ENCODE measurements at regions not wholly inside any gene's neighbourhood (a gene's known extent, or its start where the extent isn't known, plus 50 kb on each side); places are given as distances from the start of the nearest gene placed in this dataset.

GRCh38 chr2:20929721-20930120 is 106.8 kb upstream of the LDAH start:
- POLR2A ChIA-PET: no interaction called here
- H3K4me3 ChIP-seq (ENCODE audit: low read depth, low read length): no peak overlapping the region
- H3K27ac ChIP-seq (ENCODE audit: extremely low read depth, low read depth, low read length): no peak overlapping the region
- no peaks in the 10 kb centered on the region for H3K4me1 ChIP-seq (ENCODE audit: control insufficient read depth, insufficient read depth, low read length)
- no peaks in the 10 kb centered on the region for H3K9me3 ChIP-seq (ENCODE audit: control insufficient read depth, insufficient read depth, low read depth, low read length)
- no peak for TF ChIP-seq ZNF548 (tag by site-specific recombination; IDR thresholded peaks at IDR 0.05)
- H3K36me3 ChIP-seq (ENCODE audit: control insufficient read depth in 2 of 2, insufficient read depth in 1 of 2, low read length in 2 of 2): no peaks in the 10 kb centered on the region
- CTCF ChIA-PET: interaction anchor here (1.5 kb wide), 1 partner anchor 30 kb away, joined by 4 read pairs; no protein-coding TSS in a partner anchor

- TF ChIP-seq ZNF112 (tag by site-specific recombination; IDR thresholded peaks at IDR 0.05): no peak
- TF ChIP-seq ZXDB (tag by site-specific recombination; IDR thresholded peaks at IDR 0.05): no peak
- TF ChIP-seq ZNF585B (tag by site-specific recombination; IDR thresholded peaks at IDR 0.05): peak; percentile 92
- TF ChIP-seq ZNF394 (tag by site-specific recombination; IDR thresholded peaks at IDR 0.05; ENCODE audit: borderline replicate concordance): no peak
- TF ChIP-seq ZNF830 (tag by site-specific recombination; IDR thresholded peaks at IDR 0.05; ENCODE audit: low read depth): no peak
- no peak for TF ChIP-seq BCL11B (tag by site-specific recombination; IDR thresholded peaks at IDR 0.05; ENCODE audit: low read depth)
- TF ChIP-seq ZSCAN4 (tag by site-specific recombination; IDR thresholded peaks at IDR 0.05): no peak
- Histone ChIP-seq H3K36me3 (ENCODE audit: control insufficient read depth in 2 of 2, insufficient read depth in 1 of 2, low read length in 2 of 2) (no peaks in the 10 kb centered on the region), H3K4me1 (ENCODE audit: control insufficient read depth, insufficient read depth, low read length) (no peaks in the 10 kb centered on the region), H3K4me3 (ENCODE audit: low read depth, low read length) (no peak overlapping the region), H3K9me3 (ENCODE audit: control insufficient read depth, insufficient read depth, low read depth, low read length) (no peaks in the 10 kb centered on the region), H3K27ac (ENCODE audit: extremely low read depth, low read depth, low read length) (no peak overlapping the region)
- CTCF ChIA-PET: no interaction called here
- POLR2A ChIA-PET: no interaction called here
Measured at GRCh38 chr2:20928617-20929016, 105.7 kb upstream of the LDAH start.

GRCh38 chr2:20925265-20925889 is 102.5 kb upstream of the LDAH start:
- TF ChIP-seq ZNF777 (tag by site-specific recombination; IDR thresholded peaks at IDR 0.05; ENCODE audit: borderline replicate concordance): no peak
- peak; percentile 91 for TF ChIP-seq REST (tag by site-specific recombination; IDR thresholded peaks at IDR 0.05)
- ChIA-PET CTCF (interaction anchor here (0.6 to 0.9 kb wide), 2 partner anchors 8 to 245 kb away, joined by 3 read pairs; no protein-coding TSS in a partner anchor), POLR2A (no interaction called here)
- no peaks in the 10 kb centered on the region for H3K36me3 ChIP-seq (ENCODE audit: control insufficient read depth in 2 of 2, insufficient read depth in 1 of 2, low read length in 2 of 2)
- H3K4me3 ChIP-seq (ENCODE audit: low read depth, low read length): no peak overlapping the region
- H3K9me3 ChIP-seq (ENCODE audit: control insufficient read depth, insufficient read depth, low read depth, low read length): no peaks in the 10 kb centered on the region
- H3K4me1 ChIP-seq (ENCODE audit: control insufficient read depth, insufficient read depth, low read length): no peaks in the 10 kb centered on the region
- H3K27ac ChIP-seq (ENCODE audit: extremely low read depth, low read depth, low read length): no peak overlapping the region

GRCh38 chr2:20919297-20919800 is 96.4 kb upstream of the LDAH start:
- CTCF ChIA-PET: interaction anchor here (0.5 to 0.6 kb wide), 2 partner anchors 38 to 258 kb away, joined by 3 to 4 read pairs; no protein-coding TSS in a partner anchor
- H3K36me3 ChIP-seq (ENCODE audit: control insufficient read depth in 2 of 2, insufficient read depth in 1 of 2, low read length in 2 of 2): no peaks in the 10 kb centered on the region
- H3K27ac ChIP-seq (ENCODE audit: extremely low read depth, low read depth, low read length): no peak overlapping the region
- no peaks in the 10 kb centered on the region for H3K4me1 ChIP-seq (ENCODE audit: control insufficient read depth, insufficient read depth, low read length)
- H3K4me3 ChIP-seq (ENCODE audit: low read depth, low read length): no peak overlapping the region
- POLR2A ChIA-PET: no interaction called here
- no peaks in the 10 kb centered on the region for H3K9me3 ChIP-seq (ENCODE audit: control insufficient read depth, insufficient read depth, low read depth, low read length)
- TF ChIP-seq ZNF530 (tag by site-specific recombination; IDR thresholded peaks at IDR 0.05; ENCODE audit: low read depth) (no peak), SCRT1 (tag by site-specific recombination; IDR thresholded peaks at IDR 0.05; ENCODE audit: borderline replicate concordance) (no peak), ZNF76 (tag by site-specific recombination; IDR thresholded peaks at IDR 0.05; ENCODE audit: borderline replicate concordance, low read depth) (no peak), ZNF529 (tag by site-specific recombination; IDR thresholded peaks at IDR 0.05; ENCODE audit: insufficient replicate concordance) (no peak), KLF10 (tag by site-specific recombination; IDR thresholded peaks at IDR 0.05) (no peak), ZNF747 (tag by site-specific recombination; IDR thresholded peaks at IDR 0.05) (no peak), SALL2 (tag by site-specific recombination; IDR thresholded peaks at IDR 0.05; ENCODE audit: borderline replicate concordance) (no peak), TCF7L2 (IDR thresholded peaks at IDR 0.05; ENCODE audit: borderline replicate concordance, low read depth, low read length) (no peak), ZFP3 (tag by site-specific recombination; IDR thresholded peaks at IDR 0.05; ENCODE audit: low read depth) (no peak), ZNF521 (tag by site-specific recombination; IDR thresholded peaks at IDR 0.05) (no peak), ZNF610 (tag by site-specific recombination; IDR thresholded peaks at IDR 0.05; ENCODE audit: borderline replicate concordance) (no peak)

All from HEK293 (cell line).